Panc1 (cell line): ENCODE measurements at regions not wholly inside any gene's neighbourhood (a gene's known extent, or its start where the extent isn't known, plus 50 kb on each side); places are given as distances from the start of the nearest gene placed in this dataset.

Source experiments
- CTCF ChIP-seq: fragments of 450-650 bp; IDR thresholded peaks from 2 replicates; pipeline ENCODE4 v1.5.1; 2017; ENCODE audit warnings: mild to moderate bottlenecking
- POLR2AphosphoS5 ChIP-seq: IDR thresholded peaks from 2 replicates; pipeline ENCODE4 v1.6.1; 2012; ENCODE audit warnings: mild to moderate bottlenecking, low read depth, low read length, moderate library complexity
- REST ChIP-seq, 2 experiments: IDR thresholded peaks; 2 replicates each; pipeline ENCODE4 v1.6.1; 2011 to 2012; ENCODE audit warnings: low read depth in 2 of 2, control low read depth in 1 of 2, low read length in 1 of 2, mild to moderate bottlenecking in 1 of 2, moderate library complexity in 1 of 2; ENCODE audit not compliant: insufficient read depth in 1 of 2
- SIN3A ChIP-seq: IDR thresholded peaks from 2 replicates; pipeline ENCODE4 v1.6.1; 2012; ENCODE audit warnings: low read depth, mild to moderate bottlenecking, low read length, moderate library complexity, borderline replicate concordance; ENCODE audit not compliant: insufficient read depth
- TCF7L2 ChIP-seq: IDR thresholded peaks from 2 replicates; pipeline ENCODE4 v1.6.1; 2011; ENCODE audit warnings: mild to moderate bottlenecking, low read depth, low read length, inconsistent platforms

DNA sequence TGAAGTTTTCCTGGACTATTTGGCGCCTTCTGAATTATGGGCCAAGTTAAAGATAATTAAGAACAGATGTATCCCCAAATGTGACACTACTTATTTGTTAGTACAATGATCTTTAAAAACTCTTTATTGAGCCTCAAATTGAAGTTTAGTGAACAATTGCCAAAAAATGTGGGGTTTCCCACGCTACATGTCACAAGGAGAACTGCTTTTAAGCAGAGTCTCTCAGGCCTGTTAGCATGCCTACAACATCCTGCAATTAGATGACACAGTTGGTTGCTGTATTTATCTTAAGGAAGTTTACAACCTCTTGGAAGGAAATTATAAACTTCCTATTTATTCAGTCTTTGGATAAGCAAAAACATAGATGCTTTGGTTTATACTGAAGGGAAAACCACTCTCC, 733.0 kb downstream of the TNS3 start:
- TF ChIP-seq REST (IDR thresholded peaks at IDR 0.05; ENCODE audit: insufficient read depth in 1 of 2, low read depth in 2 of 2, low read length in 1 of 2) (no peak), CTCF (no peak), POLR2AphosphoS5 (no peak), TCF7L2 (no peak), SIN3A (no peak)
